Transverse colon (tissue), 4 donors: ENCODE measurements at regions not wholly inside any gene's neighbourhood (a gene's known extent, or its start where the extent isn't known, plus 50 kb on each side); places are given as distances from the start of the nearest gene placed in this dataset.
A peak's percentile ranks its signal among the peaks of the same experiment; 100 is the strongest.

ENCODE experiments used
- EP300 ChIP-seq: sonication (generic); formaldehyde crosslinking; IDR thresholded peaks from one replicate; pipeline ENCODE4 v1.6.1; 2017; ENCODE audit warnings: antibody characterized with exemption, low read depth
- POLR2A ChIP-seq: fragments of 450-650 bp; IDR thresholded peaks from one replicate; pipeline ENCODE4 v1.6.1; 2016; ENCODE audit warnings: antibody characterized with exemption, mild to moderate bottlenecking, moderate library complexity
- POLR2AphosphoS5 ChIP-seq, 3 donors: sonication (generic); formaldehyde crosslinking; IDR thresholded peaks; one replicate each; pipeline ENCODE4 v1.6.1; 2016; ENCODE audit warnings: antibody characterized with exemption in 3 of 3
- TF ChIP-seq, protein P1 (sequence below), 5 experiments: fragments of 200-600 bp in 3 of 5; fragments of 450-650 bp in 2 of 5; sonication (generic) in 3 of 5; IDR thresholded peaks; 1 replicate in 2 of 5; 2 replicates in 3 of 5; pipeline ENCODE4 v1.5.1; 2016 to 2017; ENCODE audit warnings: antibody characterized with exemption in 5 of 5, inconsistent platforms in 3 of 5, mild to moderate bottlenecking in 2 of 5, moderate library complexity in 1 of 5

DNA sequence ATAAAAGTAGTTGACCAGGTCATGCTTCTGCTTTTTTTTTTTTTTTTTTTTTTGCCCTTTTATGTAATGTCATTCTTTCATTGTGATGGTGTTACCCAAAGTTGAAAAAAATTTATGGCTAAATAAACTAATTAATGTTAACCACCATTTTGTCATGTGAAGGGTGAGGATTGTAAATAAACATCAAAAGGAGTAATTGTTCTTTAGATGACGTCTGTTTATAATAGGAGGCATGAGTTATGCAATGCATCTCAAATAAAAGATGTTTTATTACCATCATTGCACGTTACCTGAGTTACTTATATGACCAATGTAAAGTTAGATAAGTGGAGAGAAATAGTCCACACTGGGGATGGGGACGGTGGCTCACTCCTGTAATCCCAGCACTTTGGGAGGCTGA lies 349.9 kb upstream of the PDE3A start:
- TF ChIP-seq, protein P1, sequence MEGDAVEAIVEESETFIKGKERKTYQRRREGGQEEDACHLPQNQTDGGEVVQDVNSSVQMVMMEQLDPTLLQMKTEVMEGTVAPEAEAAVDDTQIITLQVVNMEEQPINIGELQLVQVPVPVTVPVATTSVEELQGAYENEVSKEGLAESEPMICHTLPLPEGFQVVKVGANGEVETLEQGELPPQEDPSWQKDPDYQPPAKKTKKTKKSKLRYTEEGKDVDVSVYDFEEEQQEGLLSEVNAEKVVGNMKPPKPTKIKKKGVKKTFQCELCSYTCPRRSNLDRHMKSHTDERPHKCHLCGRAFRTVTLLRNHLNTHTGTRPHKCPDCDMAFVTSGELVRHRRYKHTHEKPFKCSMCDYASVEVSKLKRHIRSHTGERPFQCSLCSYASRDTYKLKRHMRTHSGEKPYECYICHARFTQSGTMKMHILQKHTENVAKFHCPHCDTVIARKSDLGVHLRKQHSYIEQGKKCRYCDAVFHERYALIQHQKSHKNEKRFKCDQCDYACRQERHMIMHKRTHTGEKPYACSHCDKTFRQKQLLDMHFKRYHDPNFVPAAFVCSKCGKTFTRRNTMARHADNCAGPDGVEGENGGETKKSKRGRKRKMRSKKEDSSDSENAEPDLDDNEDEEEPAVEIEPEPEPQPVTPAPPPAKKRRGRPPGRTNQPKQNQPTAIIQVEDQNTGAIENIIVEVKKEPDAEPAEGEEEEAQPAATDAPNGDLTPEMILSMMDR (IDR thresholded peaks at IDR 0.05) = no peak
- TF ChIP-seq EP300 = peak; percentile 65
- no peak for TF ChIP-seq POLR2A
- peak in 2 of 3 donors; percentile 47 to 71 for TF ChIP-seq POLR2AphosphoS5 (IDR thresholded peaks at IDR 0.05)
